GDM1 (cell line): ENCODE measurements at regions not wholly inside any gene's neighbourhood (a gene's known extent, or its start where the extent isn't known, plus 50 kb on each side); places are given as distances from the start of the nearest gene placed in this dataset.

Experiments
- DNase-seq: peaks from one replicate; lab custom pipeline; 2025; lab: John Stamatoyannopoulos, UW

GRCh38 chr3:102748646-102749045 is 313.8 kb downstream of the ZPLD1 start:
- no peak for DNase-seq

- no peak for DNase-seq
Observed at GRCh38 chr3:102750322-102750721, 315.5 kb downstream of the ZPLD1 start.

- DNase-seq = no peak
Observed at GRCh38 chr3:102753901-102754300, 319.1 kb downstream of the ZPLD1 start.

GRCh38 chr3:102756706-102757105 is 321.9 kb downstream of the ZPLD1 start:
- no peak for DNase-seq

GRCh38 chr3:102757950-102758349 is 323.1 kb downstream of the ZPLD1 start:
- no peak for DNase-seq

GRCh38 chr3:102761766-102762165 is 327.0 kb downstream of the ZPLD1 start:
- no peak for DNase-seq

- no peak for DNase-seq
Observed at GRCh38 chr3:102790747-102791325, 356.0 kb downstream of the ZPLD1 start.

- no peak for DNase-seq
Observed at GRCh38 chr3:102791641-102792589, 357.1 kb downstream of the ZPLD1 start.

- no peak for DNase-seq
Observed at GRCh38 chr3:102796804-102797203, 362.0 kb downstream of the ZPLD1 start.

- no peak for DNase-seq
Observed at GRCh38 chr3:102802819-102803420, 368.1 kb downstream of the ZPLD1 start.

GRCh38 chr3:102810937-102811336 is 376.1 kb downstream of the ZPLD1 start:
- no peak for DNase-seq

- no peak for DNase-seq
Observed at GRCh38 chr3:102826636-102827035, 391.8 kb downstream of the ZPLD1 start.

- DNase-seq = no peak
Observed at GRCh38 chr3:102827386-102827785, 392.6 kb downstream of the ZPLD1 start.

GRCh38 chr3:102830415-102830814 is 395.6 kb downstream of the ZPLD1 start:
- no peak for DNase-seq

GRCh38 chr3:102841866-102842265 is 407.1 kb downstream of the ZPLD1 start:
- DNase-seq = no peak

- DNase-seq = no peak
Observed at GRCh38 chr3:102866845-102867244, 432.0 kb downstream of the ZPLD1 start.

GRCh38 chr3:102883515-102883914 is 448.7 kb downstream of the ZPLD1 start:
- no peak for DNase-seq

- no peak for DNase-seq
Observed at GRCh38 chr3:102885289-102885688, 450.5 kb downstream of the ZPLD1 start.

- DNase-seq = no peak
Observed at GRCh38 chr3:102887431-102887830, 452.6 kb downstream of the ZPLD1 start.

- DNase-seq = no peak
Observed at GRCh38 chr3:102896851-102897621, 462.2 kb downstream of the ZPLD1 start.

- DNase-seq = no peak
Observed at GRCh38 chr3:102904629-102905028, 469.8 kb downstream of the ZPLD1 start.

GRCh38 chr3:102905811-102906210 is 471.0 kb downstream of the ZPLD1 start:
- no peak for DNase-seq
